DOHH2 (cell line): ENCODE measurements at regions not wholly inside any gene's neighbourhood (a gene's known extent, or its start where the extent isn't known, plus 50 kb on each side); places are given as distances from the start of the nearest gene placed in this dataset.

ENCODE experiments used
- H3F3A ChIP-seq: fragments of 200-600 bp; sonication (generic), shearing (Covaris generic); 2 replicates; pipeline ENCODE4 v1.6.0; 2016; ENCODE audit warnings: antibody characterized with exemption, mild to moderate bottlenecking; ENCODE audit not compliant: control insufficient read depth, insufficient read depth
- H3K27ac ChIP-seq: fragments of 200-600 bp; sonication (generic); 2 replicates; pipeline ENCODE4 v1.5.1; 2014; ENCODE audit warnings: low read depth, mild to moderate bottlenecking, low read length, moderate library complexity
- H3K27me3 ChIP-seq: fragments of 200-600 bp; sonication (generic); 2 replicates; pipeline ENCODE4 v1.6.1; 2014; ENCODE audit warnings: mild to moderate bottlenecking, low read length, mixed read lengths; ENCODE audit not compliant: control insufficient read depth
- H3K36me3 ChIP-seq: fragments of 200-600 bp; sonication (generic); 2 replicates; pipeline ENCODE4 v1.6.1; 2014; ENCODE audit warnings: mild to moderate bottlenecking, low read length, moderate library complexity, mixed read lengths; ENCODE audit not compliant: control insufficient read depth
- H3K4me1 ChIP-seq: fragments of 200-600 bp; sonication (generic); 2 replicates; pipeline ENCODE4 v1.6.1; 2014; ENCODE audit warnings: mild to moderate bottlenecking, low read length, mixed read lengths; ENCODE audit not compliant: control insufficient read depth
- H3K4me2 ChIP-seq: fragments of 200-600 bp; sonication (generic); 2 replicates; pipeline ENCODE4 v1.6.0; 2014; ENCODE audit warnings: mild to moderate bottlenecking, low read length, moderate library complexity
- H3K4me3 ChIP-seq: fragments of 200-600 bp; sonication (generic); 2 replicates; pipeline ENCODE4 v1.5.1; 2014; ENCODE audit warnings: mild to moderate bottlenecking, low read length, mixed read lengths
- H3K79me2 ChIP-seq: fragments of 200-600 bp; sonication (generic); 2 replicates; pipeline ENCODE4 v1.6.1; 2014; ENCODE audit warnings: mild to moderate bottlenecking, low read length, mixed read lengths; ENCODE audit not compliant: control insufficient read depth
- H3K9me2 ChIP-seq: fragments of 200-600 bp; sonication (generic); replicated peaks from 2 replicates; pipeline ENCODE4 v1.6.1; 2014; ENCODE audit warnings: mild to moderate bottlenecking, low read length, mixed read lengths; ENCODE audit not compliant: control insufficient read depth
- H3K9me3 ChIP-seq: fragments of 200-600 bp; sonication (generic); 2 replicates; pipeline ENCODE4 v1.6.1; 2014; ENCODE audit warnings: antibody characterized with exemption, low read length, mixed read lengths; ENCODE audit not compliant: control insufficient read depth, insufficient read depth
- H4K20me1 ChIP-seq: fragments of 200-600 bp; sonication (generic); 2 replicates; pipeline ENCODE4 v1.6.0; 2014; ENCODE audit warnings: low read depth, mild to moderate bottlenecking, antibody characterized with exemption, low read length, moderate library complexity; ENCODE audit not compliant: control insufficient read depth, insufficient read depth
- EZH2phosphoT487 ChIP-seq: fragments of 200-600 bp; sonication (generic); IDR thresholded peaks from 2 replicates; pipeline ENCODE4 v1.6.1; 2017; ENCODE audit warnings: borderline replicate concordance, mild to moderate bottlenecking, antibody characterized with exemption, low read length, moderate library complexity, mixed read lengths
- TF ChIP-seq, protein P1 (sequence below): fragments of 200-600 bp; sonication (generic); IDR thresholded peaks from one replicate; pipeline ENCODE4 v1.5.1; 2014; ENCODE audit warnings: antibody characterized with exemption, mild to moderate bottlenecking, low read depth, low read length; ENCODE audit not compliant: poor library complexity, severe bottlenecking

DNA sequence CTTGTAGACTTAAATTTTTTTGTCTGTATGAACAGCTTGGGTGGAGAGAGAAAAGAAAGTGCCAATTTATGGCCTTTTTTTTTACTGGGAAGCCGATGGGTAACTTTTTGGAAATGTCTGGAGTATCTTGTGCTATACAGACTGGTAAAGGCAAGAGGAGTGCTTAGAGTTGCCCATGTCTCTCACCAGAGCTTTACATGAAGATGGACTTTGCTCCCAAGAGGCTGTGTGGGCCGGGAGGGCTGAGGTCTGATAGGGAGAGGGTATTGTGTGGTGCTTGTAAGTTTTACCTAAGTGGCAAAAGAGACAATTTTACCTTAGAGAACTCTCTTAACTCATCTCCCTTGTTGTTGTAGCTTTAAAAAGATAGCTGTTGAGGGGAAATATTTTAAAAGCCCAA lies 203.2 kb downstream of the SEMA6A start:
- peaks cover 24% of the 10 kb centered on the region for H3K4me1 ChIP-seq
- H3K79me2 ChIP-seq: no peaks in the 10 kb centered on the region
- no peaks in the 10 kb centered on the region for H3K36me3 ChIP-seq
- no peaks in the 10 kb centered on the region for H3K9me3 ChIP-seq
- H3K27me3 ChIP-seq: no peaks in the 10 kb centered on the region
- no peak overlapping the region for H3K4me2 ChIP-seq
- no peaks in the 10 kb centered on the region for H4K20me1 ChIP-seq
- no peak overlapping the region for H3K27ac ChIP-seq
- H3K9me2 ChIP-seq: no peaks in the 10 kb centered on the region
- no peaks in the 10 kb centered on the region for H3F3A ChIP-seq
- TF ChIP-seq, protein P1, sequence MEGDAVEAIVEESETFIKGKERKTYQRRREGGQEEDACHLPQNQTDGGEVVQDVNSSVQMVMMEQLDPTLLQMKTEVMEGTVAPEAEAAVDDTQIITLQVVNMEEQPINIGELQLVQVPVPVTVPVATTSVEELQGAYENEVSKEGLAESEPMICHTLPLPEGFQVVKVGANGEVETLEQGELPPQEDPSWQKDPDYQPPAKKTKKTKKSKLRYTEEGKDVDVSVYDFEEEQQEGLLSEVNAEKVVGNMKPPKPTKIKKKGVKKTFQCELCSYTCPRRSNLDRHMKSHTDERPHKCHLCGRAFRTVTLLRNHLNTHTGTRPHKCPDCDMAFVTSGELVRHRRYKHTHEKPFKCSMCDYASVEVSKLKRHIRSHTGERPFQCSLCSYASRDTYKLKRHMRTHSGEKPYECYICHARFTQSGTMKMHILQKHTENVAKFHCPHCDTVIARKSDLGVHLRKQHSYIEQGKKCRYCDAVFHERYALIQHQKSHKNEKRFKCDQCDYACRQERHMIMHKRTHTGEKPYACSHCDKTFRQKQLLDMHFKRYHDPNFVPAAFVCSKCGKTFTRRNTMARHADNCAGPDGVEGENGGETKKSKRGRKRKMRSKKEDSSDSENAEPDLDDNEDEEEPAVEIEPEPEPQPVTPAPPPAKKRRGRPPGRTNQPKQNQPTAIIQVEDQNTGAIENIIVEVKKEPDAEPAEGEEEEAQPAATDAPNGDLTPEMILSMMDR: no peak
- no peak for TF ChIP-seq EZH2phosphoT487
- no peak overlapping the region for H3K4me3 ChIP-seq

DNA sequence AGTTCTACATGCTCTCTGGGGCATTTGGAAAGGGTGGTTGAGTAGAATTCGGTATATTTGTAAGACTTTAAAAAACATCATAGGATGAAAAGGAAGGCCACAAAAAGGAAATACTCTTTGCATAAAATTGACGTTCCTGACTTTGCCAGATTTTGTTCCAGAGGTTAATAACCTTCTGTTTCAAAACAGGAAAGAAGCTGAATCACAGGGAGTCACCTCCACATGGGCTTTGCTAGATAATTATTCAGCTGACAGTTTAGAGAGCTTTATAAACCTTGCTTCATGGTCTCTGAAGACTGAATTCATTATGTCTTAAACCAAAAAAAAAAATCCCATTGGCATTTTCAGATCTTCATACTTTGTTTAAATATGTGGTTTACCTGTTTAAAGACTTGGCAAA lies 203.7 kb downstream of the SEMA6A start:
- peaks cover 24% of the 10 kb centered on the region for H3K4me1 ChIP-seq
- no peaks in the 10 kb centered on the region for H3K79me2 ChIP-seq
- no peaks in the 10 kb centered on the region for H3K27me3 ChIP-seq
- H3K4me3 ChIP-seq: no peak overlapping the region
- no peak overlapping the region for H3K4me2 ChIP-seq
- TF ChIP-seq EZH2phosphoT487: no peak
- TF ChIP-seq, protein P1: no peak
- H3F3A ChIP-seq: no peaks in the 10 kb centered on the region
- H4K20me1 ChIP-seq: no peaks in the 10 kb centered on the region
- no peaks in the 10 kb centered on the region for H3K36me3 ChIP-seq
- H3K27ac ChIP-seq: no peak overlapping the region
- H3K9me2 ChIP-seq: no peaks in the 10 kb centered on the region
- no peaks in the 10 kb centered on the region for H3K9me3 ChIP-seq

DNA sequence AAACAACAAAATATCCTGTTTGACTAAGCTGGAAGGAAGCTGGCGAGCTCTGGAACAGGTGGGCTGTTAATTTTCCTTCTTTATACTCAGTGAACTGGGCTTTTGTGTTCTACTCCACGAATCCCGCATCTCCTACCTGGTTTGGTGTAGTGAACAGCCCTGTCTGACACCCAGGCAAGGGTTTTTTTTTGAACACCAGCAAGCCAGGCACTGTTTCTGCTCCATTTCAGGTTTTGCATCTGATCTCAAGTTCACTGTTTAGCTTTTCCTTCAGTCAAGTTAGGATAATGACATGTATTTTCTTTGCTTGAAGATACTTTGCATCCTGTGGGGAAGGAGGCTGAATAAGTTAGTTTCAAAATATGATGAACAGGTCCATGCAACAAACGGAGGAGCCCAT lies 204.5 kb downstream of the SEMA6A start:
- H3K79me2 ChIP-seq: no peaks in the 10 kb centered on the region
- TF ChIP-seq EZH2phosphoT487: no peak
- TF ChIP-seq, protein P1: no peak
- no peak overlapping the region for H3K4me2 ChIP-seq
- no peaks in the 10 kb centered on the region for H3K9me2 ChIP-seq
- peaks cover 24% of the 10 kb centered on the region for H3K4me1 ChIP-seq
- no peaks in the 10 kb centered on the region for H3K9me3 ChIP-seq
- no peaks in the 10 kb centered on the region for H3K36me3 ChIP-seq
- H3K4me3 ChIP-seq: no peak overlapping the region
- H3F3A ChIP-seq: no peaks in the 10 kb centered on the region
- no peak overlapping the region for H3K27ac ChIP-seq
- H4K20me1 ChIP-seq: no peaks in the 10 kb centered on the region
- no peaks in the 10 kb centered on the region for H3K27me3 ChIP-seq
